A673 (cell line): ENCODE measurements at regions not wholly inside any gene's neighbourhood (a gene's known extent, or its start where the extent isn't known, plus 50 kb on each side); places are given as distances from the start of the nearest gene placed in this dataset.

Source experiments
- BruUV-seq: library from RNA; stranded (reverse); fragments of 400-500 nt; replicated peaks from 2 replicates; lab custom pipeline; 2021; lab: Mats Ljungman, UMichigan
- CTCF ChIA-PET: fragments of 300-600 bp; sonication (Branson Sonifier 250); formaldehyde crosslinking; loops from one replicate; lab custom pipeline; 2022; ENCODE audit warnings: antibody characterized with exemption; lab: Charles Lee
- POLR2A ChIA-PET: fragments of 300-600 bp; sonication (Branson Sonifier 250); formaldehyde crosslinking; loops from one replicate; lab custom pipeline; 2022; ENCODE audit warnings: antibody characterized with exemption; ENCODE audit not compliant: low non-redundant PET; lab: Charles Lee
- DNase-seq: peaks from one replicate; pipeline ENCODE4 v3.0.0-alpha.2; 2015; ENCODE audit warnings: low spot score
- H3K27ac ChIP-seq: fragments of 200-600 bp; sonication (generic); 2 replicates; pipeline ENCODE4 v1.5.1; 2016; ENCODE audit warnings: mixed run types, low read depth, mild to moderate bottlenecking, mixed read lengths, antibody characterized with exemption, low read length; ENCODE audit not compliant: poor library complexity, severe bottlenecking
- H3K27me3 ChIP-seq: fragments of 200-600 bp; sonication (generic); replicated peaks from 2 replicates; pipeline ENCODE4 v1.6.1; 2017; ENCODE audit warnings: mixed run types, low read depth, mild to moderate bottlenecking, mixed read lengths, antibody characterized with exemption, low read length; ENCODE audit not compliant: insufficient read depth, poor library complexity
- H3K36me3 ChIP-seq: fragments of 200-600 bp; sonication (generic); 2 replicates; pipeline ENCODE4 v1.6.1; 2016; ENCODE audit warnings: mixed run types, mild to moderate bottlenecking, mixed read lengths, antibody characterized with exemption, low read length; ENCODE audit not compliant: insufficient read depth, poor library complexity, severe bottlenecking
- H3K4me1 ChIP-seq: fragments of 200-600 bp; sonication (generic); 2 replicates; pipeline ENCODE4 v1.6.1; 2017; ENCODE audit warnings: mixed run types, mild to moderate bottlenecking, mixed read lengths, antibody characterized with exemption, low read length; ENCODE audit not compliant: insufficient read depth, poor library complexity, severe bottlenecking
- H3K4me3 ChIP-seq: fragments of 200-600 bp; sonication (generic); 2 replicates; pipeline ENCODE4 v1.5.1; 2016; ENCODE audit warnings: low read depth, mixed run types, mild to moderate bottlenecking, mixed read lengths, low read length; ENCODE audit not compliant: poor library complexity, severe bottlenecking
- H3K9me3 ChIP-seq: fragments of 200-600 bp; sonication (generic); 2 replicates; pipeline ENCODE4 v1.6.1; 2016; ENCODE audit warnings: mixed run types, low read depth, mild to moderate bottlenecking, mixed read lengths, antibody characterized with exemption, low read length; ENCODE audit not compliant: poor library complexity, severe bottlenecking
- CTCF ChIP-seq: fragments of 300-800, 200-600 bp; sonication (generic); conservative IDR thresholded peaks from 2 replicates; pipeline ENCODE4 v1.5.1; 2017; ENCODE audit warnings: low read depth, mild to moderate bottlenecking, antibody characterized with exemption, low read length, moderate library complexity, mixed read lengths
- EZH2 ChIP-seq: fragments of 200-600 bp; sonication (generic); IDR thresholded peaks from 2 replicates; pipeline ENCODE4 v1.6.1; 2017; ENCODE audit warnings: borderline replicate concordance, low read depth, mild to moderate bottlenecking, mixed read lengths, antibody characterized with exemption, low read length; ENCODE audit not compliant: poor library complexity, severe bottlenecking
- intact Hi-C: fragments of 100-400 bp; cut with micrococcal nuclease; formaldehyde crosslinking; loops from one replicate; pipeline ENCODE4 v1.10.0; 2022; ENCODE audit not compliant: unreplicated experiment

GRCh38 chr14:34137001-34137745 lies 186.3 kb upstream of the EGLN3 start:
- intact Hi-C loops: no loop called here
- no TSS peak for BruUV-seq
- Histone ChIP-seq H3K4me1 (no peaks in the 10 kb centered on the region), H3K27me3 (no peaks in the 10 kb centered on the region), H3K36me3 (no peaks in the 10 kb centered on the region), H3K9me3 (no peaks in the 10 kb centered on the region), H3K4me3 (no peak overlapping the region), H3K27ac (no peak overlapping the region)
- ChIA-PET CTCF (no interaction called here), POLR2A (no interaction called here)
- DNase-seq: no peak
- TF ChIP-seq CTCF (no peak), EZH2 (no peak)

- ChIA-PET CTCF (no interaction called here), POLR2A (no interaction called here)
- TF ChIP-seq CTCF: no peak
- no peak for TF ChIP-seq EZH2
- BruUV-seq: no TSS peak
- Histone ChIP-seq H3K4me3 (no peak overlapping the region), H3K36me3 (no peaks in the 10 kb centered on the region), H3K9me3 (no peaks in the 10 kb centered on the region), H3K27me3 (no peaks in the 10 kb centered on the region), H3K27ac (no peak overlapping the region), H3K4me1 (no peaks in the 10 kb centered on the region)
- DNase-seq: no peak
- intact Hi-C loops: no loop called here
Observed at GRCh38 chr14:34135492-34135891, 184.6 kb upstream of the EGLN3 start.

- POLR2A ChIA-PET: no interaction called here
- TF ChIP-seq CTCF (no peak), EZH2 (no peak)
- intact Hi-C loops: no loop called here
- no TSS peak for BruUV-seq
- Histone ChIP-seq H3K27ac (no peak overlapping the region), H3K4me3 (no peak overlapping the region), H3K36me3 (no peaks in the 10 kb centered on the region), H3K9me3 (no peaks in the 10 kb centered on the region), H3K27me3 (no peaks in the 10 kb centered on the region), H3K4me1 (no peaks in the 10 kb centered on the region)
- no peak for DNase-seq
- CTCF ChIA-PET: no interaction called here
Observed at GRCh38 chr14:34134484-34134883, 183.6 kb upstream of the EGLN3 start.
